ENCODE measurements at regions not wholly inside any gene's neighbourhood (a gene's known extent, or its start where the extent isn't known, plus 50 kb on each side); places are given as distances from the start of the nearest gene placed in this dataset.
"Not testable (repeated sequence)": the region's sequence is repeated elsewhere in the genome, so short reads cannot be mapped to it uniquely, and the experiment has no call there.

DNA sequence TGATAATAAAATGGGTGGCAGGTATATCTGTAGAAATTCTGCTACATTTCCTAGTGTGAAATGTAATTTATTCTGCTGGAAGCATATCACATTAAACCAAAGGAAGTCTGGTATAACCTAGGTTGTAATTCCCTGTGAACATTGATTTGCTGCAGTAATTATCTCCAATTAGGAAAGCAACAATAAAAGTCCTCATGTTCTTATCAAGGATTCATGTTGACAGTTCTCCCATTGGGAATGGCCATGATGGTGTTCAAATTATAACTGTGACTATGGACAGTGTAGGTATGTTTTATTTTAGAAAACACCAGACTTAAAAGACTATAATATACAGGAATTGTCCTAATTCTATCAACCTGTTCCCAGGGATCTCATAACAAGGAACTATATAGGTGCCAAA is 513.5 kb upstream of the MIR17HG start:
- no peaks in the 10 kb centered on the region for H3K36me3 ChIP-seq (ENCODE audit: control insufficient read depth in 3 of 3, insufficient read depth in 2 of 3, low read depth in 1 of 3, low read length in 3 of 3)
- no peaks in the 10 kb centered on the region for H3K27me3 ChIP-seq (ENCODE audit: control insufficient read depth in 3 of 3, insufficient read depth in 3 of 3, low read length in 3 of 3)
- DNase-seq (no peak), FAIRE-seq (no peak)
- H3K27ac ChIP-seq (ENCODE audit: low read depth in 1 of 3, low read length in 2 of 3): no peak overlapping the region
- no peaks in the 10 kb centered on the region for H3K9me3 ChIP-seq (ENCODE audit: control insufficient read depth in 2 of 2, insufficient read depth in 1 of 2, low read depth in 1 of 2, low read length in 1 of 2)
- H3K4me1 ChIP-seq (ENCODE audit: control insufficient read depth in 3 of 3, insufficient read depth in 2 of 3, low read depth in 1 of 3, low read length in 2 of 3): no peaks in the 10 kb centered on the region
- no peak overlapping the region for H3K4me3 ChIP-seq (ENCODE audit: low read depth in 1 of 3, low read length in 3 of 3)

DNA sequence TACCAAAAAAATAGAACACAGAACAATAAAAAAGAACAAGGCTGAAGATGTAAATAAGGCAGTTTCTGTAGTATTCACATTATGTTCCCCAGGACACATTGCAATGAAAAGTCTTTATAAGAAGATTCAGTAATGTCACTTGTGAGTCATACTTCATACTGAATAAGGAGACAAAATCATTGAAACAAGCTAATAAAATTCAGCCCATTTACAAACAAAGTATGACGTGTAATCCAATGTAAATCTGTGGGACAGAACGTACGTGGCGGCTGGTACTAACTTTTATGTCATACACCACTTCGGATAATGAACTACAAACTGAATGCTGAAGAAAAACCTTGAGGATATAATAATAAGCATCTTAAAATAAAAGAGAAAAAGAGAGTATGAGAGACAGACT is 512.8 kb upstream of the MIR17HG start:
- 91 to 95% (median 91%) methylated on average over 5 of the region's 5 CpGs for WGBS, 3 donors
- no peak overlapping the region for H3K27ac ChIP-seq (ENCODE audit: low read depth in 1 of 3, low read length in 2 of 3)
- H3K9me3 ChIP-seq (ENCODE audit: control insufficient read depth in 2 of 2, insufficient read depth in 1 of 2, low read depth in 1 of 2, low read length in 1 of 2): no peaks in the 10 kb centered on the region
- no peak overlapping the region for H3K4me3 ChIP-seq (ENCODE audit: low read depth in 1 of 3, low read length in 3 of 3)
- DNase-seq (no peak), FAIRE-seq (no peak)
- H3K36me3 ChIP-seq (ENCODE audit: control insufficient read depth in 3 of 3, insufficient read depth in 2 of 3, low read depth in 1 of 3, low read length in 3 of 3): no peaks in the 10 kb centered on the region
- no peaks in the 10 kb centered on the region for H3K4me1 ChIP-seq (ENCODE audit: control insufficient read depth in 3 of 3, insufficient read depth in 2 of 3, low read depth in 1 of 3, low read length in 2 of 3)
- H3K27me3 ChIP-seq (ENCODE audit: control insufficient read depth in 3 of 3, insufficient read depth in 3 of 3, low read length in 3 of 3): no peaks in the 10 kb centered on the region

DNA sequence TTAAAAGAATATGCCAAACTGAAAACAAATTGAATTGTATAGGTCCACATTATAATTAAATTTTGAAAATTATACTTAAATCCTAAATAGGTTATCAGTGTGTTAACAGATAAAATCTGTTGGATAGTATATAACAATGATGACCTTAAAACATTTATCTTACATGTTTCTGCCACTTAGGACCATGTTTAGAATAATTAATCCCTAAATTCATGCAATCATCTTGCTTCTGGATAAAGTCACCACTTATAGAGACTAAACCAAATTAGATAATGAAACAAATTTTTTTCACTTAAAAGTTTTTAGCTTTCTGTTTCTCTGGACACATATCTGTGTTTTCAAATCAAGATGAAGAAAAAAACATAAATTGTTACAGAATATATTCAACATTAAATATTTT is 511.7 kb upstream of the MIR17HG start:
- Histone ChIP-seq H3K4me3 (ENCODE audit: low read depth in 1 of 3, low read length in 3 of 3) (no peak overlapping the region), H3K9me3 (ENCODE audit: control insufficient read depth in 2 of 2, insufficient read depth in 1 of 2, low read depth in 1 of 2, low read length in 1 of 2) (no peaks in the 10 kb centered on the region), H3K27me3 (ENCODE audit: control insufficient read depth in 3 of 3, insufficient read depth in 3 of 3, low read length in 3 of 3) (no peaks in the 10 kb centered on the region), H3K27ac (ENCODE audit: low read depth in 1 of 3, low read length in 2 of 3) (no peak overlapping the region), H3K4me1 (ENCODE audit: control insufficient read depth in 3 of 3, insufficient read depth in 2 of 3, low read depth in 1 of 3, low read length in 2 of 3) (no peaks in the 10 kb centered on the region), H3K36me3 (ENCODE audit: control insufficient read depth in 3 of 3, insufficient read depth in 2 of 3, low read depth in 1 of 3, low read length in 3 of 3) (no peaks in the 10 kb centered on the region)
- FAIRE-seq: no peak
- no peak for DNase-seq

DNA sequence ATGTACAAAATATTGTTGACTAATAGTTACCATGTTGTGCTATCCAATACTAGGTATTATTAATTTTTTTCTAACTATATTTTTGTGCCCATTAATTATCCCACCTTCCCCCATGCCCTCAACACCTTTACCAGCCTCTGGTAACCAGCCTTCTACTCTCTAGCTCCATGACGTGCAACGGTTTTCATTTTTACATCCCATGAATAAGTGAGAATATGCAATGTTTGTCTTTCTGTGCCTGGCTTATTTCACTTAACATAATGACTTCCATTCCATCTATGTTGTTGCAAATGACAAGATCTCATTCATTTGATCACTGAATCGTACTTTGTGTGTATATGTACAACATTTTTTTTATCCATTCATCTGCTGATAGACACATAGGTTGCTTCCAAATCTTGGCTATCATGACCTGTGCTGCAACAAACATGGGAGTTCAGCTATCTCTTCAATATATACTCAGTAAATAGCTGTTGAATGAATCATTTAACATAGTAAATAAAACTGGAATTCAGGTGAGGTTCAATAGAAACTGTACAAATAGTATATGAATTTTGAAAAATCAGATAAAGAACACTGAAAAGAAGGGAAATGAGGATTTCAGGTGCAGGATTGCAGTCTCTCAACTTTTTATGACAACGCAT is 509.0 kb upstream of the MIR17HG start:
- no peak overlapping the region for H3K27ac ChIP-seq (ENCODE audit: low read depth in 1 of 3, low read length in 2 of 3)
- FAIRE-seq (no peak), DNase-seq (no peak)
- no peak overlapping the region for H3K4me3 ChIP-seq (ENCODE audit: low read depth in 1 of 3, low read length in 3 of 3)
- no peaks in the 10 kb centered on the region for H3K4me1 ChIP-seq (ENCODE audit: control insufficient read depth in 3 of 3, insufficient read depth in 2 of 3, low read depth in 1 of 3, low read length in 2 of 3)
- 60 to 71% (median 65%) methylated on average over 4 of the region's 4 CpGs for WGBS, 3 donors
- H3K27me3 ChIP-seq (ENCODE audit: control insufficient read depth in 3 of 3, insufficient read depth in 3 of 3, low read length in 3 of 3): no peaks in the 10 kb centered on the region
- H3K36me3 ChIP-seq (ENCODE audit: control insufficient read depth in 3 of 3, insufficient read depth in 2 of 3, low read depth in 1 of 3, low read length in 3 of 3): no peaks in the 10 kb centered on the region
- H3K9me3 ChIP-seq (ENCODE audit: control insufficient read depth in 2 of 2, insufficient read depth in 1 of 2, low read depth in 1 of 2, low read length in 1 of 2): no peaks in the 10 kb centered on the region

DNA sequence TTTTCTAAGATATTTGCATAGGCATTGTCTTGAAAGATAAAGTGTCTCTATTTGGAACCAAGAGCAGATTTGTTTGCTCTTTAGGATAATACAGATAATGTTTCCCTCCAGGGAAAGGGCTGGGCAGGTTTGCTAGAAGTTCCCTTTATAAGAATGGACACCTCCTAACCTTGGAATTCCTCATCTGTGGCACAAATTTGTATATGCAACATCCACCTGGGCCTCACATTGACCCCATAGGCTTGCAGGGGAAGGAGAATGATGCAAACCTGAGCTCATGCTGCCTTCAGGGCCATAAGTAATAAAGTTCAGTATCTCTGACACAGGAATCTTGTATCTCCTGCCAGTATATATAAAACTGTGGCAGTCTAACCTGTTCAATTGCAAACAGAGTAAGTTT is 508.4 kb upstream of the MIR17HG start:
- FAIRE-seq: no peak
- H3K27me3 ChIP-seq (ENCODE audit: control insufficient read depth in 3 of 3, insufficient read depth in 3 of 3, low read length in 3 of 3): no peaks in the 10 kb centered on the region
- H3K9me3 ChIP-seq (ENCODE audit: control insufficient read depth in 2 of 2, insufficient read depth in 1 of 2, low read depth in 1 of 2, low read length in 1 of 2): no peaks in the 10 kb centered on the region
- H3K4me1 ChIP-seq (ENCODE audit: control insufficient read depth in 3 of 3, insufficient read depth in 2 of 3, low read depth in 1 of 3, low read length in 2 of 3): no peaks in the 10 kb centered on the region
- DNase-seq: no peak
- no peak overlapping the region for H3K27ac ChIP-seq (ENCODE audit: low read depth in 1 of 3, low read length in 2 of 3)
- H3K4me3 ChIP-seq (ENCODE audit: low read depth in 1 of 3, low read length in 3 of 3): no peak overlapping the region
- H3K36me3 ChIP-seq (ENCODE audit: control insufficient read depth in 3 of 3, insufficient read depth in 2 of 3, low read depth in 1 of 3, low read length in 3 of 3): no peaks in the 10 kb centered on the region

DNA sequence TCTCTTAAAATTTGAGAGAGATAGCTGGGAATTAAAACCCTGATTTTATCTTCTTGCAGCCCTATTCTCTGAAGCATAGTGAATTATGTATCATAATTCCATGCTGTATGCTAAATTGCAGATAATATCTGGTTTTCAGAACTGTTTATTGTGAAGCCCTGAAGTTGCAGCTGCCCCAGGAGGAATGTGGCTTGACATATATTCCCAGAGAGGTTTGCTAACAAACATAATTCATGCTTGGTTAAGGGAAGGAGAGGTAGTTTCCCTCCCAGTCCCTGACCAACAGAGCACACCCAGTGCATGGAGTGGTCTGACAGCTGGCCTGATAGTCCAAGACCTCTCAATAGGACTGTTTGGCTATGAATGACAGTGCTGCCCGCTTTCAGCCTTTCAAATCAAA is 500.6 kb upstream of the MIR17HG start:
- Histone ChIP-seq H3K27ac (ENCODE audit: low read depth in 1 of 3, low read length in 2 of 3) (no peak overlapping the region), H3K36me3 (ENCODE audit: control insufficient read depth in 3 of 3, insufficient read depth in 2 of 3, low read depth in 1 of 3, low read length in 3 of 3) (no peaks in the 10 kb centered on the region), H3K9me3 (ENCODE audit: control insufficient read depth in 2 of 2, insufficient read depth in 1 of 2, low read depth in 1 of 2, low read length in 1 of 2) (no peaks in the 10 kb centered on the region), H3K4me3 (ENCODE audit: low read depth in 1 of 3, low read length in 3 of 3) (no peak overlapping the region), H3K4me1 (ENCODE audit: control insufficient read depth in 3 of 3, insufficient read depth in 2 of 3, low read depth in 1 of 3, low read length in 2 of 3) (no peaks in the 10 kb centered on the region), H3K27me3 (ENCODE audit: control insufficient read depth in 3 of 3, insufficient read depth in 3 of 3, low read length in 3 of 3) (no peaks in the 10 kb centered on the region)
- DNase-seq: no peak
- no peak for FAIRE-seq
- WGBS, 3 donors: 85 to 92% (median 87%) methylated on average over 1 of the region's 1 CpG

DNA sequence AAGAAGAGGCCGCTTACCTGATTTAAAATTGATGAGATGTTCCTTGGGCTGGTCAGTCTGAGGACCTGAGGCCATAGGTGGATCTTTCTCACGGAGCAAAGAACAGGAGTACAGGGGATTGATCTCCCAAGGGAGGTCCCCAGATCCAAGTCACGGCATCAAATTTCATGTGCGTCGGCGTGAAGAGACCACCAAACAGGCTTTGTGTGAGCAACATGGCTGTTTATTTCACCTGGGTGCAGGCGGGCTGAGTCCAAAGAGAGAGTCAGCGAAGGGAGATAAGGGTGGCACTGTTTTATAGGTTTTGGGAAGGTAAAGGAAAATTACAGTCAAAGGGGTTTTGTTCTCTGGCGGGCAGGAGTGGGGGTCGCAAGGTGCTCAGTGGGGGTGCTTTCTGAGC is 493.8 kb upstream of the MIR17HG start:
- FAIRE-seq: not testable (repeated sequence)

DNA sequence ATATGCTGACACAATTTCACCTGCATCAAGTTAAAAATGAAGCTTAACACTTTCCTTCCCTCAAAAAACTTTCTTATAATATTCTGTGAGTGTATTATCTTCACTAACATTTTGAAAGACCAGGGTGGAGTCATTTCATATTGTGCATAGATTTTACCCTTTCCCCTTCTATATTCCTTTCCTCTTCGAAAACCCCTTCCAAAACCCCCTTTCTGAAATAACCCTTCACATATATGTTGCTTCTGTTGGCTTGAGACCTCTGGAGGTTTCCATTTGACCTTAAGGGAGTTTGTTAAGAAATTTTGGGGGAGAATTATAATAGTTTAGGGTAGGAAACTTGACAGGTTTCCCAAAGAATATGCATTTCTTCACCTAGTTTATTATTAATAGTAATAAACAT is 489.6 kb upstream of the MIR17HG start:
- Histone ChIP-seq H3K4me3 (ENCODE audit: low read depth in 1 of 3, low read length in 3 of 3) (no peak overlapping the region), H3K36me3 (ENCODE audit: control insufficient read depth in 3 of 3, insufficient read depth in 2 of 3, low read depth in 1 of 3, low read length in 3 of 3) (no peaks in the 10 kb centered on the region), H3K27me3 (ENCODE audit: control insufficient read depth in 3 of 3, insufficient read depth in 3 of 3, low read length in 3 of 3) (no peaks in the 10 kb centered on the region), H3K9me3 (ENCODE audit: control insufficient read depth in 2 of 2, insufficient read depth in 1 of 2, low read depth in 1 of 2, low read length in 1 of 2) (no peaks in the 10 kb centered on the region), H3K27ac (ENCODE audit: low read depth in 1 of 3, low read length in 2 of 3) (no peak overlapping the region), H3K4me1 (ENCODE audit: control insufficient read depth in 3 of 3, insufficient read depth in 2 of 3, low read depth in 1 of 3, low read length in 2 of 3) (no peaks in the 10 kb centered on the region)
- 11 to 76% (median 12%) methylated on average over 1 of the region's 1 CpG for WGBS, 3 donors
- FAIRE-seq (no peak), DNase-seq (no peak)

More for the DNA sequence above, 493.8 kb upstream of the MIR17HG start:
- not testable (repeated sequence) for H3K27ac ChIP-seq (ENCODE audit: low read depth in 1 of 3, low read length in 2 of 3); H3K36me3 ChIP-seq (ENCODE audit: control insufficient read depth in 3 of 3, insufficient read depth in 2 of 3, low read depth in 1 of 3, low read length in 3 of 3); H3K4me3 ChIP-seq (ENCODE audit: low read depth in 1 of 3, low read length in 3 of 3); H3K9me3 ChIP-seq (ENCODE audit: control insufficient read depth in 2 of 2, insufficient read depth in 1 of 2, low read depth in 1 of 2, low read length in 1 of 2); H3K4me1 ChIP-seq (ENCODE audit: control insufficient read depth in 3 of 3, insufficient read depth in 2 of 3, low read depth in 1 of 3, low read length in 2 of 3); H3K27me3 ChIP-seq (ENCODE audit: control insufficient read depth in 3 of 3, insufficient read depth in 3 of 3, low read length in 3 of 3); DNase-seq
- 75 to 89% (median 79%) methylated on average over 10 of the region's 10 CpGs for WGBS, 3 donors

DNA sequence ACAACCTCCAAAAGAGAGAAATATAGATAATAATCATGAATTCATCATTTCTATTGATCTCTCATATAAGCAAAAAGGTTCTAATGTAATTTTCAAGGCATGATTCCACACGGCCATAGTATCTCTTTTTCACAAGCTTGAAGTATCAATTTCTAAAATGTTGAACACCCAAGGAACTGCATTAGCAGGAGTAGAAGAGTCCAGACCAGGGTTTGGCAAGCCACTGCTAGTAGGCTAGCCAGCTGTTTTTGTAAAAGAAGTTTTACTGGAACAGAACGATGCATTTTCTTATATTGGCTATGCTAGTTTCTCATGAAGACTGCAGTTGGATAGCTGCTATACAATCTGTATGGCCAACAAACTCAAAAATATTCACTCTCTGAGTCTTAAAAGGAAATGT is 481.5 kb upstream of the MIR17HG start:
- no peak overlapping the region for H3K4me3 ChIP-seq (ENCODE audit: low read depth in 1 of 3, low read length in 3 of 3)
- DNase-seq: no peak

More for the DNA sequence above, 481.5 kb upstream of the MIR17HG start:
- H3K4me1 ChIP-seq (ENCODE audit: control insufficient read depth in 3 of 3, insufficient read depth in 2 of 3, low read depth in 1 of 3, low read length in 2 of 3): peaks cover 0 to 2% (median 0%) of the 10 kb centered on the region in 3 donors
- no peaks in the 10 kb centered on the region for H3K9me3 ChIP-seq (ENCODE audit: control insufficient read depth in 2 of 2, insufficient read depth in 1 of 2, low read depth in 1 of 2, low read length in 1 of 2)
- WGBS, 3 donors: 63 to 79% (median 71%) methylated on average over 2 of the region's 2 CpGs
- H3K36me3 ChIP-seq (ENCODE audit: control insufficient read depth in 3 of 3, insufficient read depth in 2 of 3, low read depth in 1 of 3, low read length in 3 of 3): no peaks in the 10 kb centered on the region
- FAIRE-seq: no peak
- no peak overlapping the region for H3K27ac ChIP-seq (ENCODE audit: low read depth in 1 of 3, low read length in 2 of 3)
- no peaks in the 10 kb centered on the region for H3K27me3 ChIP-seq (ENCODE audit: control insufficient read depth in 3 of 3, insufficient read depth in 3 of 3, low read length in 3 of 3)

Measured in small intestine (tissue), 7 donors.